SIG-M5 treated with dmso at 0.1 percent for 504 hours (cell line): ENCODE measurements at regions not wholly inside any gene's neighbourhood (a gene's known extent, or its start where the extent isn't known, plus 50 kb on each side); places are given as distances from the start of the nearest gene placed in this dataset.
"Not testable (repeated sequence)": the region's sequence is repeated elsewhere in the genome, so short reads cannot be mapped to it uniquely, and the experiment has no call there.

ENCODE experiments used
- DNase-seq: peaks from one replicate; lab custom pipeline; 2025; ENCODE audit not compliant: unreplicated experiment; lab: John Stamatoyannopoulos, UW

GRCh38 chr18:2144811-2145210, 426.5 kb downstream of the METTL4 start:
- no peak for DNase-seq

- DNase-seq = no peak
Measured at GRCh38 chr18:2146092-2146491, 425.2 kb downstream of the METTL4 start.

GRCh38 chr18:2146754-2147153, 424.6 kb downstream of the METTL4 start:
- no peak for DNase-seq

GRCh38 chr18:2147476-2148230, 423.7 kb downstream of the METTL4 start:
- DNase-seq = no peak

- no peak for DNase-seq
Measured at GRCh38 chr18:2148823-2149222, 422.5 kb downstream of the METTL4 start.

- DNase-seq = no peak
Measured at GRCh38 chr18:2150566-2150965, 420.7 kb downstream of the METTL4 start.

- DNase-seq = no peak
Measured at GRCh38 chr18:2154278-2154677, 417.0 kb downstream of the METTL4 start.

GRCh38 chr18:2164644-2165550, 406.4 kb downstream of the METTL4 start:
- DNase-seq = no peak

- DNase-seq = not testable (repeated sequence)
Measured at GRCh38 chr18:2166876-2167275, 404.4 kb downstream of the METTL4 start.

GRCh38 chr18:2168022-2168421, 403.3 kb downstream of the METTL4 start:
- DNase-seq = no peak

- DNase-seq = no peak
Measured at GRCh38 chr18:2169656-2170055, 401.6 kb downstream of the METTL4 start.

- DNase-seq = no peak
Measured at GRCh38 chr18:2171840-2172625, 399.3 kb downstream of the METTL4 start.

GRCh38 chr18:2172881-2173280, 398.4 kb downstream of the METTL4 start:
- no peak for DNase-seq

- no peak for DNase-seq
Measured at GRCh38 chr18:2173486-2173885, 397.8 kb downstream of the METTL4 start.

GRCh38 chr18:2178036-2178435, 393.3 kb downstream of the METTL4 start:
- DNase-seq = no peak

GRCh38 chr18:2179498-2180183, 391.7 kb downstream of the METTL4 start:
- DNase-seq = no peak

GRCh38 chr18:2180586-2180985, 390.7 kb downstream of the METTL4 start:
- peak; percentile 61 for DNase-seq

- DNase-seq = no peak
Measured at GRCh38 chr18:2183432-2183831, 387.9 kb downstream of the METTL4 start.

- DNase-seq = no peak
Measured at GRCh38 chr18:2186967-2187366, 384.3 kb downstream of the METTL4 start.

GRCh38 chr18:2188258-2188657, 383.0 kb downstream of the METTL4 start:
- DNase-seq = no peak
